Neural progenitor cell (in vitro differentiated cells): ENCODE measurements at regions not wholly inside any gene's neighbourhood (a gene's known extent, or its start where the extent isn't known, plus 50 kb on each side); places are given as distances from the start of the nearest gene placed in this dataset.
"Not testable (repeated sequence)": the region's sequence is repeated elsewhere in the genome, so short reads cannot be mapped to it uniquely, and the experiment has no call there.

Experiments used
- DNase-seq: peaks from one replicate; pipeline ENCODE4 v3.0.0-alpha.2; 2016; ENCODE audit warnings: low spot score
- H2AFZ ChIP-seq: fragments of 200-600 bp; sonication (generic); replicated peaks from 2 replicates; pipeline ENCODE4 v1.6.1; 2016; ENCODE audit warnings: antibody characterized with exemption
- H3F3A ChIP-seq: fragments of 200-600 bp; sonication (generic); 2 replicates; pipeline ENCODE4 v1.6.1; 2016; ENCODE audit warnings: antibody characterized with exemption, low read depth
- H3K27ac ChIP-seq: fragments of 200-600 bp; sonication (generic); 2 replicates; pipeline ENCODE4 v1.5.1; 2016; ENCODE audit warnings: mild to moderate bottlenecking
- H3K27me3 ChIP-seq: fragments of 200-600 bp; sonication (generic); 2 replicates; pipeline ENCODE4 v1.6.1; 2016; ENCODE audit warnings: mild to moderate bottlenecking, moderate library complexity
- H3K36me3 ChIP-seq: fragments of 200-600 bp; sonication (generic); 2 replicates; pipeline ENCODE4 v1.5.1; 2016
- H3K4me1 ChIP-seq: fragments of 200-600 bp; sonication (generic); 2 replicates; pipeline ENCODE4 v1.6.1; 2016; ENCODE audit warnings: mixed run types
- H3K4me2 ChIP-seq: fragments of 200-600 bp; sonication (generic); 2 replicates; pipeline ENCODE4 v1.6.1; 2016
- H3K4me3 ChIP-seq: fragments of 200-600 bp; sonication (generic); 2 replicates; pipeline ENCODE4 v1.5.1; 2016
- H3K79me2 ChIP-seq: fragments of 200-600 bp; sonication (generic); 2 replicates; pipeline ENCODE4 v1.6.1; 2016; ENCODE audit warnings: low read depth
- H3K9ac ChIP-seq: fragments of 200-600 bp; sonication (generic); 2 replicates; pipeline ENCODE4 v1.6.1; 2016
- H3K9me3 ChIP-seq: fragments of 200-600 bp; sonication (generic); 2 replicates; pipeline ENCODE4 v1.5.1; 2016; ENCODE audit warnings: low read depth
- H4K20me1 ChIP-seq: fragments of 200-600 bp; sonication (generic); 2 replicates; pipeline ENCODE4 v1.6.1; 2016; ENCODE audit warnings: low read depth
- H3K27ac Mint-ChIP-seq: 3 replicates; pipeline ENCODE4 v1.8.0; 2021; ENCODE audit warnings: mixed read lengths
- H3K27me3 Mint-ChIP-seq: 2 replicates; pipeline ENCODE4 v1.8.0; 2022; ENCODE audit warnings: low read depth, mild to moderate bottlenecking, inconsistent platforms, moderate library complexity, mixed read lengths; ENCODE audit not compliant: insufficient read depth
- H3K36me3 Mint-ChIP-seq: 3 replicates; pipeline ENCODE4 v1.8.0; 2021; ENCODE audit warnings: mixed read lengths
- H3K4me1 Mint-ChIP-seq: 3 replicates; pipeline ENCODE4 v1.8.0; 2021; ENCODE audit warnings: mixed read lengths
- H3K4me3 Mint-ChIP-seq: 3 replicates; pipeline ENCODE4 v1.8.0; 2021; ENCODE audit warnings: mild to moderate bottlenecking, moderate library complexity, mixed read lengths
- H3K9me3 Mint-ChIP-seq: 3 replicates; pipeline ENCODE4 v1.8.0; 2020; ENCODE audit warnings: mixed read lengths
- CTCF ChIP-seq: fragments of 200-600 bp; sonication (generic); IDR thresholded peaks from 2 replicates; pipeline ENCODE4 v1.5.1; 2017; ENCODE audit warnings: antibody characterized with exemption, mild to moderate bottlenecking
- EZH2 ChIP-seq: fragments of 200-600 bp; sonication (generic); IDR thresholded peaks from 2 replicates; pipeline ENCODE4 v1.6.1; 2017; ENCODE audit warnings: antibody characterized with exemption, mild to moderate bottlenecking, moderate library complexity
- EZH2phosphoT487 ChIP-seq: fragments of 200-600 bp; sonication (generic); IDR thresholded peaks from 2 replicates; pipeline ENCODE4 v1.6.1; 2017; ENCODE audit warnings: antibody characterized with exemption

DNA sequence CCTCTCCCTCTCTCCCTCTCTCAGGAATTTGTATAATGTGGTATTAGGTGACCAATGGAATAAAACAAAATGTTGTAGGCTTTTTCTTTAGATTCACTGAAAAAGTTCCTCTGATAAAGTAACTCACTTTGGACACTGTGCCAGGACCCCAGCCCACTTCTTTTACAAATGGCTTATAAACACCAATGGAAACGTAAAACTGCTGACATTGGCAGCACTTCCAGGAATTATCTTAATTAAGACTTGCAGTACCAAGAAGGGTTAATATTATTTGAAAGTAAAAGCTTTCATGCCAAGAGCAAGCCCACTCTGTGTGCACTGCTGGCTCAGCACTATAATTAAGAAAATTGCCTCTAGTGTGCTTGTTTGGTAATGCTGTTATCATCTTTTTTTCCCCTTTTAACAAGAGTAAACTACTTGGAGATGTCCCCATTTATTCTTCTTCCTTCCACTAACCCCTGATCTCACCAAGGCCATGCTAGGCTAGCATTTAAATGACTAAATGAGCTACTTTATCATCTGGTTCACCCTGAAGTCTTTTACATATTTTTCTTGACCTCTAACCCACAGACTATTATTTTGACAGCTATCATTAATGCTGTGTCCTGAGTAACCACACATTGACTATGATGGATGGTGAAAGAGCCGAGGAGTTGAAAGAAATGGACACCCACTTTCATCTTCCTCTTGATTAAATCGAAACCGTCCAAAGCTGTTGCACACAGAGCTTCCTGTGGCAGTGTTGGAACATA, 232.2 kb upstream of the ETAA1 start:
- no peaks in the 10 kb centered on the region for H3K27me3 Mint-ChIP-seq
- H3K27ac Mint-ChIP-seq: no peak overlapping the region
- no peak for DNase-seq
- no peaks in the 10 kb centered on the region for H3K27me3 ChIP-seq
- no peaks in the 10 kb centered on the region for H3F3A ChIP-seq
- no peak overlapping the region for H3K4me3 Mint-ChIP-seq
- no peak overlapping the region for H3K27ac ChIP-seq
- no peaks in the 10 kb centered on the region for H3K4me1 ChIP-seq
- H3K4me3 ChIP-seq: no peak overlapping the region
- H3K4me2 ChIP-seq: no peak overlapping the region
- no peak overlapping the region for H3K9ac ChIP-seq
- peaks cover 2% of the 10 kb centered on the region for H3K4me1 Mint-ChIP-seq
- no peaks in the 10 kb centered on the region for H3K36me3 ChIP-seq
- H4K20me1 ChIP-seq: no peaks in the 10 kb centered on the region
- no peaks in the 10 kb centered on the region for H3K9me3 ChIP-seq
- H3K9me3 Mint-ChIP-seq: no peaks in the 10 kb centered on the region
- H3K79me2 ChIP-seq: no peaks in the 10 kb centered on the region
- H3K36me3 Mint-ChIP-seq: no peaks in the 10 kb centered on the region
- no peak overlapping the region for H2AFZ ChIP-seq
- no peak for TF ChIP-seq CTCF
- no peak for TF ChIP-seq EZH2phosphoT487
- no peak for TF ChIP-seq EZH2

- no peaks in the 10 kb centered on the region for H3K27me3 ChIP-seq
- H3K4me1 ChIP-seq: no peaks in the 10 kb centered on the region
- H3K27ac ChIP-seq: no peak overlapping the region
- TF ChIP-seq EZH2phosphoT487 (no peak), EZH2 (no peak), CTCF (no peak)
- no peaks in the 10 kb centered on the region for H4K20me1 ChIP-seq
- no peaks in the 10 kb centered on the region for H3K36me3 ChIP-seq
- H3K4me1 Mint-ChIP-seq: peaks cover 2% of the 10 kb centered on the region
- no peaks in the 10 kb centered on the region for H3K9me3 Mint-ChIP-seq
- H3K36me3 Mint-ChIP-seq: no peaks in the 10 kb centered on the region
- DNase-seq: no peak
- H3K4me2 ChIP-seq: no peak overlapping the region
- no peak overlapping the region for H3K4me3 ChIP-seq
- H3K79me2 ChIP-seq: no peaks in the 10 kb centered on the region
- no peaks in the 10 kb centered on the region for H3K9me3 ChIP-seq
- no peaks in the 10 kb centered on the region for H3F3A ChIP-seq
- no peak overlapping the region for H3K27ac Mint-ChIP-seq
- no peak overlapping the region for H3K9ac ChIP-seq
- H2AFZ ChIP-seq: no peak overlapping the region
- no peak overlapping the region for H3K4me3 Mint-ChIP-seq
- H3K27me3 Mint-ChIP-seq: no peaks in the 10 kb centered on the region
Measured at GRCh38 chr2:67165523-67165990, 231.6 kb upstream of the ETAA1 start.

GRCh38 chr2:67166511-67166910, 230.6 kb upstream of the ETAA1 start:
- H3K79me2 ChIP-seq, H3K27ac Mint-ChIP-seq, H3K27me3 Mint-ChIP-seq: not testable (repeated sequence)

GRCh38 chr2:67169417-67170140, 227.6 kb upstream of the ETAA1 start:
- no peak overlapping the region for H2AFZ ChIP-seq
- no peaks in the 10 kb centered on the region for H3K36me3 Mint-ChIP-seq
- no peaks in the 10 kb centered on the region for H3F3A ChIP-seq
- no peaks in the 10 kb centered on the region for H3K27me3 Mint-ChIP-seq
- no peak overlapping the region for H3K4me3 ChIP-seq
- H3K9me3 Mint-ChIP-seq: no peaks in the 10 kb centered on the region
- H3K27me3 ChIP-seq: no peaks in the 10 kb centered on the region
- H3K9ac ChIP-seq: no peak overlapping the region
- no peaks in the 10 kb centered on the region for H4K20me1 ChIP-seq
- H3K4me1 Mint-ChIP-seq: peaks cover 2% of the 10 kb centered on the region
- H3K27ac ChIP-seq: no peak overlapping the region
- H3K27ac Mint-ChIP-seq: no peak overlapping the region
- H3K4me2 ChIP-seq: no peak overlapping the region
- no peaks in the 10 kb centered on the region for H3K4me1 ChIP-seq
- DNase-seq: no peak
- H3K4me3 Mint-ChIP-seq: no peak overlapping the region
- H3K9me3 ChIP-seq: no peaks in the 10 kb centered on the region
- H3K36me3 ChIP-seq: no peaks in the 10 kb centered on the region
- H3K79me2 ChIP-seq: no peaks in the 10 kb centered on the region
- no peak for TF ChIP-seq EZH2phosphoT487
- TF ChIP-seq EZH2: no peak
- TF ChIP-seq CTCF: no peak

More at GRCh38 chr2:67166511-67166910, 230.6 kb upstream of the ETAA1 start:
- H3K4me2 ChIP-seq, H3K9me3 Mint-ChIP-seq, H3K9ac ChIP-seq, H3K27me3 ChIP-seq, H3K4me1 ChIP-seq, H3K36me3 ChIP-seq, DNase-seq, H3K36me3 Mint-ChIP-seq, H3K9me3 ChIP-seq, H3F3A ChIP-seq, H3K27ac ChIP-seq, H3K4me3 ChIP-seq, H4K20me1 ChIP-seq, H3K4me1 Mint-ChIP-seq, H2AFZ ChIP-seq, H3K4me3 Mint-ChIP-seq: not testable (repeated sequence)
